GM12891 (cell line): ENCODE measurements at regions not wholly inside any gene's neighbourhood (a gene's known extent, or its start where the extent isn't known, plus 50 kb on each side); places are given as distances from the start of the nearest gene placed in this dataset.

Experiments
- DNase-seq: peaks from one replicate; pipeline ENCODE4 v3.0.0; 2011; ENCODE audit warnings: low spot score; ENCODE audit not compliant: insufficient read length
- FAIRE-seq: peaks from 2 replicates; lab custom pipeline; 2011; peaks lifted over from hg19 to GRCh38; lab: Jason Lieb, UNC
- PAX5 ChIP-seq: IDR thresholded peaks from 2 replicates; pipeline ENCODE4 v1.6.1; 2011; ENCODE audit warnings: low read length, moderate library complexity, mild to moderate bottlenecking; ENCODE audit not compliant: insufficient read depth, severe bottlenecking
- POLR2A ChIP-seq: IDR thresholded peaks from 2 replicates; pipeline ENCODE4 v1.6.1; 2011; ENCODE audit warnings: low read depth, low read length, control low read depth
- POLR2AphosphoS5 ChIP-seq: IDR thresholded peaks from 2 replicates; pipeline ENCODE4 v1.6.1; 2011; ENCODE audit warnings: low read depth, low read length, control low read depth
- POU2F2 ChIP-seq: IDR thresholded peaks from 2 replicates; pipeline ENCODE4 v1.6.1; 2011; ENCODE audit warnings: low read depth, mild to moderate bottlenecking, control low read depth, low read length, moderate library complexity
- SPI1 ChIP-seq: IDR thresholded peaks from 2 replicates; pipeline ENCODE4 v1.6.1; 2011; ENCODE audit warnings: low read depth, low read length, control low read depth
- TAF1 ChIP-seq: IDR thresholded peaks from 2 replicates; pipeline ENCODE4 v1.6.1; 2011; ENCODE audit warnings: low read depth, low read length, control low read depth

DNA sequence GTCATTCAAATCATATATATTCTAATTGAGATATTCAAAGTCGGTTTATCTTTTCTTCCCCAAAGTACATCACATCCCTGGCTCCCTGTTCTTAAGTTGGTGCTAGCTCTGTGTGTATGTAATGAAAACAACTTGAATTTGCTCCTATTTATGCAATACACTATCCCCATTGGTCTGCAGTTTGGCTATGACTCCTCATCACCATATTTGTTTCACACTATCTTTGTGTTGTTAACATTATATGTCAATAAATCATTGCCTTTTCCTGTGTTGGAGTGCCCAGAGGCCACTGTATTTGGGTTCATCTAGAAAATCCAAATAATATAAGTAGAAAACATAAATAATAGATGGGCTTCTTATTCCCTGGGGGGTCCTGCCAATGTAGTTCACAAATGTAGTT, 306.6 kb upstream of the TENM4 start:
- FAIRE-seq: no peak
- TF ChIP-seq SPI1: no peak
- TF ChIP-seq TAF1: no peak
- TF ChIP-seq PAX5: no peak
- TF ChIP-seq POLR2AphosphoS5: no peak
- no peak for TF ChIP-seq POLR2A
- TF ChIP-seq POU2F2: no peak
- no peak for DNase-seq

DNA sequence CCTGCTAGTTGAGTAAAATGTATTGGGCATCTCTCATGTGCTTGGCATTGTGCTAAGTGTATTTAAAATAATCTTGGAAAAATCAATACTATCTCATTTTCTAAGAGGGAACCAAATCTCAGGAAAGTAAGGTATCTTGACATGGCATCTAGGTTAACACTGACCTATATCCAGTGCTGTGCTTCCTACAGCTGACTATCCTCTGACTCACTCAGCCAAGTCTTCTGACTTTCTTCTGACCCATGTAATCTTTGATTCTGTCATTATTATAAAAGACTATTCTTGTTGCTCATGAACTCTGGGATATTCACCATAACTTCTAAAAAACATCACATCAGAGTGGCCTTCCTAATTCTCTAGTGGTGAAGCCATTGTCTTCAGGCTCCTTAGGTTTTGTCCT, 304.1 kb upstream of the TENM4 start:
- no peak for TF ChIP-seq SPI1
- no peak for TF ChIP-seq POLR2A
- TF ChIP-seq PAX5: no peak
- TF ChIP-seq POU2F2: no peak
- no peak for DNase-seq
- FAIRE-seq: no peak

DNA sequence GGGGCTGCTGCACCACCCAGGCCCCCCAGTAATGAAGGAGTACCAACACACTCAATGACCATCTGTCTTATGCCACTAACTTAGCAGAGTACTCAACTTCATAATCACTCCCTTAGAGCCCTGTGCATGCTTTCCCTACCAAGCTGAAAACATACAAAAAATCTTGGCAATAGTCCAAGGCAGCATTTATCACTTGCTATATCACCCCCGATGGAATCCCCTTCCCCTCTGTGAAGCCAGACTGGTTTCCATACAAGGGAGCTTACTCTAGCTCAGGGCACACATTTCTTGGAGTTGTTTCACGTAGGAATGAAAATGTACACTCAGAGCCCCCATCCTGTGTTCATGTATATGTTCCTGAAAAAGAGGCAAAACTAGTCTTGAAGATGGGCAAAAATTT, 301.3 kb upstream of the TENM4 start:
- no peak for FAIRE-seq
- no peak for TF ChIP-seq POLR2A
- no peak for TF ChIP-seq SPI1
- no peak for TF ChIP-seq TAF1
- TF ChIP-seq POLR2AphosphoS5: no peak
- TF ChIP-seq POU2F2: no peak
- no peak for TF ChIP-seq PAX5
- no peak for DNase-seq

DNA sequence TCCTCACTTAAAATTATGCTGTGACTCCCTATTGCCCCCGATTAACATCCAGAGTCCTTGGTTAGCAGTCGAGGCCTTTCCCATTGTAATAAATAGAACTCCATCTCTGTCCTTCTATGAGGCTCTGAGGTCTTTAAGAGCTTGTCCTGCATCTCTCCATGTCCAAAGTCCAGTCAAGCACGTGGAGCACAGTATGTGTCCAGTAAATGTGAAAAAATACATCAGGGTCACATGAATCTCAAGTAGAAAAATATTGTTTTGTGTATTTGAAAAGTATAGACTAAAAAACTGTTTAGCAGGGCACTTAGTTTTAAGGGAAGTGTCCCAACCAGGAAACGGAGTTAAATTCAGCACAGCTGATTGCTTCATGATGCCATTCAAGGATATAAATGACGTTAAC, 298.8 kb upstream of the TENM4 start:
- DNase-seq (no peak), FAIRE-seq (no peak)
- no peak for TF ChIP-seq POLR2AphosphoS5
- no peak for TF ChIP-seq PAX5
- no peak for TF ChIP-seq TAF1
- TF ChIP-seq SPI1: no peak
- no peak for TF ChIP-seq POU2F2

DNA sequence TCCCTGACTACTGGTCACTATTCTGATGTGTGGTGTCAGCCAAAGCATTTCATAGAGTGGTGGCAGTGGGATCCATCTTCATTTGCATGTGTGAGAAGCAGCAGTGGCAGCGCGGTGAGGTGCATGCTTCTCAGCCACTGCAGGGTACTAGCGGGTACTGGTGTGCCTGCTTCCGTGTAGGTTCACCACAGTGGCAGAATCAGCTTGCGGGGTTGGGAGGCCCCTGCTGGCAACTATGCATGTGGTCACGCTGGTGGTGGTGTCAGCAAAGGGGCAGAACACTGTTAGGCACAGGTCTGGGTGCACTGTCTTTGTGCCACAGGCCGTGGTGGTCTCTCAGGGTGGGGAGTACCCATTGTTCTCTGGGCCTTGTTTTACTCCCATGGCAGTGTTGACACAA, 286.4 kb upstream of the TENM4 start:
- FAIRE-seq: no peak
- DNase-seq: no peak
- TF ChIP-seq TAF1: no peak
- TF ChIP-seq POLR2A: no peak
- TF ChIP-seq POU2F2: no peak
- TF ChIP-seq SPI1: no peak
- TF ChIP-seq PAX5: no peak
- TF ChIP-seq POLR2AphosphoS5: no peak

DNA sequence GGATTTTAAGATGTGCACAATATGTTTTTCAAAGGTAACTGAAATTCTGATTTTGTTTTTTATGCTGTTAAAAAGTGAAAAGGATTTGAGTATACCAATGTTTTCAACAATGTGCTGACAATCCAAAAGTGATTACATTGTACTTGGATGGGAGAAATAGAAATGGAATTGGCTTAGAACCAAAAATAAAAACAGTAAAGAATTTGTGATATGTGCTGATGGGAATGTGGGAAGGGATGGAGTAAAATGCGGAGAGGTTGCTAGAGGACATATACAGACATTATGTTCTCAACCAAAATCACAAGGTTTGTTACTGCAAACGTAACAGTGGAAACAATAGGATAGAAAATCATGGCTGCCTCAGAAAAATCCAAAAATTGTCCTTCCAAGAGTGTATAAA, 279.3 kb upstream of the TENM4 start:
- no peak for FAIRE-seq
- DNase-seq: no peak
- TF ChIP-seq POU2F2: no peak
- no peak for TF ChIP-seq POLR2A
- TF ChIP-seq TAF1: no peak
- no peak for TF ChIP-seq PAX5
- no peak for TF ChIP-seq POLR2AphosphoS5
- no peak for TF ChIP-seq SPI1

DNA sequence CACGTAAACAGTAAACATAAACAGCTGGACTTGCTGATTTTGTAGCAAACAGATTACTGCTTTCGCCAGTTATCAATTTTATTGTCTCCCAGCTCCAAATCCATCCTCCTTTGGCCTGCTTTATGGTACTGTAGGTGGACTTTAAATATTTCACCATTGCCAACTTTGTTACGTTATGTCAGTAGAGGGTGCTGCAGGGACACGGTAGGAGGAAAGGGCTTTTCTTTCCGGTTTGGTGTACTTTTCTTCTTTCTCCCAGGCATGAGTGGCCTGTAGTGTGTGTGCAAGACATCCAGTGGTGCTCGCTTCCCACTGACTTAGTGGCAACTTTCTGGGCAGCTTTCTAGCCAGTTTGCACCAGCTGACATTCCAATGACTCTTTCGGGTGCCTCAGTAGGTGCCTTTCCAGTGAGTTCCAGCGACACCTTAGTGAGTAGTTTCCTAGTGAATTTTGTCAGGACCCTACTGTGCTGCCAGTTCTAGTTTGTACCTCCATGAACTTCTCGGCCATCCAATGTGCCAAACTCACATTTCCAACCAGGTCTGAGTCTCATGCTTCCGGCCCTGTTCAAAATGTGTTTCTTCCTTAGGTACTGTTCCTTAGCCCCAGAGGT, 267.6 kb upstream of the TENM4 start:
- FAIRE-seq (peak; percentile 78), DNase-seq (no peak)
- TF ChIP-seq PAX5: no peak

DNA sequence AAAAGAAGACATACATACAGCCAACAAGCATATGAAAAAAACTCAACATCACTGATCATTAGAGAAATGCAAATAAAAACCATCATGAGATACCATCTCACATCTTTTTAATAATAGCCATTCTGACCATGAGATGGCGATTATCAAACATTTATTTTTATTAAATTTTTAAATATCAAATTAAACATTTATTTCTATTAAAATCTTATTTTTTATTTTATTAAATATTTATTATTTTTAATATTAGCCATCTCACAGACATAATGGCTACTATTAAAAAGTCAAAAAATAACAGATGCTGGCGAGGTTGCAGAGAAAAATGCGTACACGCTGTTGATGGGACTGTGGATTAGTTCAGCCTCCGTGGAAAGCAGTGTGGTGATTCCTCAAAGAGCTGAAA, 264.8 kb upstream of the TENM4 start:
- no peak for FAIRE-seq
- DNase-seq: no peak
- TF ChIP-seq PAX5: no peak
- TF ChIP-seq POU2F2: no peak
- TF ChIP-seq SPI1: no peak
- TF ChIP-seq POLR2A: no peak
- TF ChIP-seq TAF1: no peak
- TF ChIP-seq POLR2AphosphoS5: no peak

DNA sequence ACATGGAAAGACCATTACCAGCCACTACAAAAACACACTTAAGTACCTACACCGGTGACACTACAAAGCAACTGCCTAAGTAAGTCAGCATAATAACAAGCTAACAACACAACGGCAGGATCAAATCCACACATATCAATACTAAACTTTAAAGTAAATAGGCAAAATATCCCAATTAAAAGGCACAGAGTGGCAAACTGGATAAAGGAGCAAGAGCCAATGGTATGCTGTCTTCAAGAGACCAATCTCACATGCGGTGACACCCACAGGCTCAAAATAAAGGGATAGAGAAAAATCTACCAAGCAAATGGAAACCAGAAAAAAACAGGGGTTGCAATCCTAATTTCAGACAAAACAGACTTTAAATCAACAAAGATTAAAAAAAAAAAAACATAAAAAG, 261.5 kb upstream of the TENM4 start:
- no peak for TF ChIP-seq POLR2A
- no peak for TF ChIP-seq POU2F2
- no peak for TF ChIP-seq TAF1
- no peak for TF ChIP-seq SPI1
- TF ChIP-seq POLR2AphosphoS5: no peak
- no peak for TF ChIP-seq PAX5
- no peak for FAIRE-seq
- no peak for DNase-seq

DNA sequence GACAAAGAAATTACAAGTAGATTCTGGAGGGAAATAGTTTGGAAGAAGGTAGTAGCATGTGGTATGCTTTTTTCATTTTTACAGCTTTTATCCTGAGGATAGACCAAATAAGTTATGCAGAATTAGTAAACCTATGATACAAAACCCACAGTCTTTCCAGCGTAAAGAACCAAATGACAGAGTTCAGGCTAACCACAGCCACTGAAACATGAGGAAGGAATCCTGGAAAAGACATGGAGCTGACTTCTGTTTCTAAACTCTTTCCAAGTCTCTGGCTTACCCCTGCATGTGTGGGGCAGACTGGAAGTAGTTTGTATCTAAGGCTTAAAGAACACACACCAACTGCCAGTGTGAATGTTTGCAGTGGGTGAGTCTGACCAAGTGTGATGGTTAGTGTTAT, 258.4 kb upstream of the TENM4 start:
- FAIRE-seq (no peak), DNase-seq (no peak)
- TF ChIP-seq POLR2AphosphoS5 (no peak), POLR2A (no peak), PAX5 (no peak), TAF1 (no peak), SPI1 (no peak), POU2F2 (no peak)
